Esophagus squamous epithelium (tissue), 4 donors: ENCODE measurements at regions not wholly inside any gene's neighbourhood (a gene's known extent, or its start where the extent isn't known, plus 50 kb on each side); places are given as distances from the start of the nearest gene placed in this dataset.

Source experiments
- CTCF ChIP-seq, 6 experiments: fragments of 450-650 bp in 4 of 6; fragments of 200-600 bp in 2 of 6; sonication (generic) in 2 of 6; IDR thresholded peaks; one replicate each; pipeline ENCODE4 v1.5.1; 2016 to 2019; ENCODE audit warnings: antibody characterized with exemption in 6 of 6, mild to moderate bottlenecking in 4 of 6, moderate library complexity in 4 of 6
- POLR2A ChIP-seq, 4 donors: fragments of 450-650 bp; IDR thresholded peaks; one replicate each; pipeline ENCODE4 v1.6.1; 2017; ENCODE audit warnings: antibody characterized with exemption in 4 of 4, mild to moderate bottlenecking in 4 of 4, moderate library complexity in 3 of 4

DNA sequence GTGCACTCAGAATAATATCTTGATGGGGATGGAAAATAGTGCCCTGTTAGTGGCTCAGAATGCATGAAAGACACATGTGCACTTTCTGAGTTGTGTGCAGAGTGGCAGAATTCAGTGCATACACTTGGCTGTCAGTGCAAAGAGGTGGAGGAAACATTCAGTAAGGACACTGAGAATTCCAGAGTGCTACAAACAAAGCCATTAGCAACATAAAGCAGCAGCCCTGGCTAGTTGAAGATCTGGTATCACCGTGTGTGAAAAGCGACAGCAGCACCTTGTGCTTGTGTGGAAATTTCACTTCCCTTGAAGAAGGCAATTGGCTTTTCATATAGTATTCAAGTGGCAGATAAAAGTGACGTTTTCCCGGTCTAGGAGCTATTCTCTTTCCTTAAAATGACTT is 810.4 kb downstream of the TRIML1 start:
- TF ChIP-seq CTCF (IDR thresholded peaks at IDR 0.05), result no peak
- no peak for TF ChIP-seq POLR2A (IDR thresholded peaks at IDR 0.05)
